Stomach (tissue), 8 donors: ENCODE measurements at regions not wholly inside any gene's neighbourhood (a gene's known extent, or its start where the extent isn't known, plus 50 kb on each side); places are given as distances from the start of the nearest gene placed in this dataset.

Experiments
- DNase-seq, 2 donors: peaks; one replicate each; pipeline versions ENCODE4 v3.0.0 to v3.0.0-alpha.2; 2013 to 2019
- H3K27ac ChIP-seq, 5 donors: fragments of 200-600 bp in 4 of 5; sonication (generic) in 4 of 5; one replicate each; pipeline ENCODE4 v1.5.1; 2013 to 2019; ENCODE audit warnings: mild to moderate bottlenecking in 1 of 5, moderate library complexity in 1 of 5
- H3K27me3 ChIP-seq, 3 donors: fragments of 200-600 bp; sonication (generic); one replicate each; pipeline ENCODE4 v1.5.1; 2017 to 2019; ENCODE audit warnings: mixed run types in 1 of 3
- H3K36me3 ChIP-seq, 4 donors: fragments of 200-600 bp; sonication (generic); 1 replicate in 3 of 4; 2 replicates in 1 of 4; pipeline ENCODE4 v1.5.1; 2016 to 2019
- H3K4me1 ChIP-seq, 4 donors: fragments of 200-600 bp; sonication (generic); one replicate each; pipeline ENCODE4 v1.5.1; 2016 to 2019
- H3K4me3 ChIP-seq, 4 donors: fragments of 200-600 bp; sonication (generic) in 3 of 4; one replicate each; pipeline ENCODE4 v1.5.1; 2016 to 2019; ENCODE audit warnings: mild to moderate bottlenecking in 1 of 4
- H3K9me3 ChIP-seq, 4 donors: fragments of 200-600 bp; sonication (generic); one replicate each; pipeline ENCODE4 v1.5.1; 2016 to 2019
- CTCF ChIP-seq, 7 experiments: fragments of 450-650 bp in 4 of 7; fragments of 200-600 bp in 3 of 7; sonication (generic) in 3 of 7; IDR thresholded peaks; one replicate each; pipeline ENCODE4 v1.5.1; 2016 to 2019; ENCODE audit warnings: antibody characterized with exemption in 7 of 7, control low read depth in 2 of 7, mild to moderate bottlenecking in 1 of 7
- EP300 ChIP-seq: sonication (generic); formaldehyde crosslinking; IDR thresholded peaks from one replicate; pipeline ENCODE4 v1.6.1; 2017; ENCODE audit warnings: antibody characterized with exemption
- POLR2A ChIP-seq, 4 donors: fragments of 450-650 bp; IDR thresholded peaks; one replicate each; pipeline ENCODE4 v1.6.1; 2016; ENCODE audit warnings: antibody characterized with exemption in 4 of 4, control low read depth in 2 of 4, mild to moderate bottlenecking in 1 of 4, moderate library complexity in 1 of 4
- POLR2AphosphoS5 ChIP-seq, 3 donors: sonication (generic); formaldehyde crosslinking; IDR thresholded peaks; one replicate each; pipeline ENCODE4 v1.6.1; 2016; ENCODE audit warnings: antibody characterized with exemption in 3 of 3
- WGBS, 5 donors: extraction: QIAGEN DNeasy Blood & Tissue Kit in 3 of 5; methylation state at CpG; one replicate each; pipeline versions ENCODE4 v1.1.5 to v1.1.7; 2013 to 2018; 5-methylcytosine and 5-hydroxymethylcytosine counted together
- intact Hi-C: fragments of 100-400 bp; cut with DNase I; formaldehyde crosslinking; loops from one replicate; pipeline ENCODE4 v1.15.1; 2023; ENCODE audit warnings: low total_unique reads
- donor health status: healthy with polysubstance abuse.
- donor health status: Bipolar disorder and iron deficiency.
- donor health status: healthy.

DNA sequence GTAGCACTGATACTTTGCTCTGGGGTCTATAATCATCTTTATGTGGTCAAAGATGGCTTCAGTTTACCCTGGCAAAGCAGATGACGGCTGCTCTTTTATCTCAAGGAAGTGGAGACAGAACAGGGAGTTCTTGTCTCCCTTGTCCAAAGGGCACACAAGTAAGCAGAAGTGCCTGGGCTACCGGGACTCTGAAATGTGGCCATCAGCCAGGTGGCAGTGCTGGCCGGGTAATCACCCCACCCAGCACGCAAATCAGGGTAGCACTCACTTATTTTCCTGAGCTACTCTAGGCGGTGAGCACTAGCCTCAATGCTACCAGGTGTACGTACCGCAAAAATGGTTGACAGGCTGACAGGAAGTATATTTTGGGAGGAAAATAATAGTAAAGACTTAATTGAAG, 119.7 kb upstream of the ETAA1 start:
- intact Hi-C loops: no loop called here
- Histone ChIP-seq H3K27me3 (no peaks in the 10 kb centered on the region), H3K27ac (no peak overlapping the region), H3K9me3 (no peaks in the 10 kb centered on the region), H3K4me3 (no peak overlapping the region), H3K36me3 (no peaks in the 10 kb centered on the region), H3K4me1 (peaks cover 0 to 6% (median 0%) of the 10 kb centered on the region in 4 donors)
- WGBS, 5 donors: 53 to 69% (median 62%) methylated on average over 7 of the region's 7 CpGs
- no peak for TF ChIP-seq EP300
- TF ChIP-seq CTCF (IDR thresholded peaks at IDR 0.05): no peak
- TF ChIP-seq POLR2AphosphoS5 (IDR thresholded peaks at IDR 0.05): no peak
- TF ChIP-seq POLR2A (IDR thresholded peaks at IDR 0.05): no peak
- peak in 1 of 2 donors; percentile 31 for DNase-seq

DNA sequence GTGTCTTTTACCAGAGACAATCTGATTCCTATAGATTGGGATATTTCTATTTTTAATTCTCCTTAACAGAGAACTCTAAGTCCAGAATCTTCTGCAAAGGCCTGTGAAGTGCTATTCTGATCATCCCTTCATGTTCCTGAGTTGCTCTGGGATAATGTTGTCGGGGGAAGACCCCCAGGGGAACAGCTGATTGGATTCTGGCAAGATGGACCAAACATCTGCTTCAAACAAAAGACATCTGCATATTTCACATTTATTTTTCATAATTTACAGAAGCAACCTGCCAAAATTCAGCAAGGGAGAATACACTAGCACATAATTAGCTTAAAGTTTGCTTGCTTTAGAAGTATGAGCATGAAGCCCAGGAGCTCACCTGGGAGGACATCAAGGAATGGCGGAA, 116.0 kb upstream of the ETAA1 start:
- H3K4me1 ChIP-seq: no peaks in the 10 kb centered on the region
- no peaks in the 10 kb centered on the region for H3K27me3 ChIP-seq
- intact Hi-C loops: no loop called here
- H3K27ac ChIP-seq: no peak overlapping the region
- DNase-seq: peak in 1 of 2 donors; percentile 52
- TF ChIP-seq POLR2AphosphoS5 (IDR thresholded peaks at IDR 0.05) (no peak), CTCF (IDR thresholded peaks at IDR 0.05) (no peak), EP300 (no peak)
- WGBS, 5 donors: 73 to 84% (median 78%) methylated on average over 2 of the region's 2 CpGs
- H3K9me3 ChIP-seq: no peaks in the 10 kb centered on the region
- H3K36me3 ChIP-seq: no peaks in the 10 kb centered on the region
- H3K4me3 ChIP-seq: no peak overlapping the region

DNA sequence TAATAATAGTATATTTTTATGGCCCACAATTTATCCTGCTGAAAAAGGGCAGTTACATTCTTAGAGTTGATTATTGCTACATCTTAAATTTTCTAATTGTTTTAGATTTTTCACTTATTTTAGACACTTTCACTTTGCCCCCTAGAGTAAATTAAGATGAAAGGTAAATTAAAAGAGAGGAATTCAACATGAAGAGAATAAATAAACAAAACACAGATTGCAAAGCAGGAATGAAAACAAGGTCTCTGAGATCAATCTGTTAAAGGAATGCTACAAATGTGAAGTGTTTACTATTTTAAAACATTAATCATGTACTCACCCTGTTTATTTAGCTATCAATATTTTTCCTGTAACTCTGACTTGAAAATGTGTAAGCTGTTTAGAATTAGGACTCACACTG, 113.5 kb upstream of the ETAA1 start:
- Histone ChIP-seq H3K4me3 (no peak overlapping the region), H3K27me3 (no peaks in the 10 kb centered on the region), H3K4me1 (no peaks in the 10 kb centered on the region), H3K27ac (no peak overlapping the region), H3K36me3 (no peaks in the 10 kb centered on the region), H3K9me3 (no peaks in the 10 kb centered on the region)
- intact Hi-C loops: no loop called here
- DNase-seq: no peak
- TF ChIP-seq POLR2A (IDR thresholded peaks at IDR 0.05) (no peak), POLR2AphosphoS5 (IDR thresholded peaks at IDR 0.05) (no peak), EP300 (no peak), CTCF (IDR thresholded peaks at IDR 0.05) (no peak)

GRCh38 chr2:67286981-67287759, 110.0 kb upstream of the ETAA1 start:
- 26 to 67% (median 38%) methylated on average over 2 of the region's 2 CpGs for WGBS, 5 donors
- Histone ChIP-seq H3K27me3 (no peaks in the 10 kb centered on the region), H3K4me1 (no peaks in the 10 kb centered on the region), H3K36me3 (no peaks in the 10 kb centered on the region), H3K4me3 (no peak overlapping the region), H3K9me3 (no peaks in the 10 kb centered on the region), H3K27ac (no peak overlapping the region)
- TF ChIP-seq POLR2A (IDR thresholded peaks at IDR 0.05) (no peak), CTCF (IDR thresholded peaks at IDR 0.05) (no peak), EP300 (no peak), POLR2AphosphoS5 (IDR thresholded peaks at IDR 0.05) (no peak)
- intact Hi-C loops: no loop called here
- DNase-seq: no peak
